DND-41 (cell line): ENCODE measurements at regions not wholly inside any gene's neighbourhood (a gene's known extent, or its start where the extent isn't known, plus 50 kb on each side); places are given as distances from the start of the nearest gene placed in this dataset.

Experiments
- ATAC-seq: fragments of 200-7000 bp; cut with Tn5 transposase; 3 replicates; pipeline ENCODE4 v1.9.1; 2021; ENCODE audit warnings: low read depth; ENCODE audit not compliant: insufficient read depth
- DNase-seq: peaks from one replicate; pipeline ENCODE4 v3.0.0-alpha.2; 2020
- H2AFZ ChIP-seq: 2 replicates; pipeline ENCODE4 v1.6.0; 2012; ENCODE audit warnings: low read depth, low read length
- H3K27ac ChIP-seq: 2 replicates; pipeline ENCODE4 v1.5.1; 2012; ENCODE audit warnings: low read length, inconsistent platforms
- H3K27me3 ChIP-seq: fragments of 200-600 bp; sonication (generic); 2 replicates; pipeline ENCODE4 v1.6.0; 2012; ENCODE audit warnings: low read length, mild to moderate bottlenecking, inconsistent platforms; ENCODE audit not compliant: insufficient read depth, poor library complexity
- H3K36me3 ChIP-seq: 2 replicates; pipeline ENCODE4 v1.5.1; 2012; ENCODE audit warnings: low read length, inconsistent platforms; ENCODE audit not compliant: insufficient read depth
- H3K4me1 ChIP-seq: 2 replicates; pipeline ENCODE4 v1.5.1; 2012; ENCODE audit warnings: mild to moderate bottlenecking, low read length; ENCODE audit not compliant: insufficient read depth
- H3K4me2 ChIP-seq: 2 replicates; pipeline ENCODE4 v1.6.0; 2012; ENCODE audit warnings: mild to moderate bottlenecking, moderate library complexity, low read length, inconsistent platforms; ENCODE audit not compliant: insufficient read depth
- H3K4me3 ChIP-seq, 2 experiments: fragments of 200-600 bp in 1 of 2; shearing (Covaris generic) in 1 of 2; 2 replicates each; pipeline ENCODE4 v1.5.1; 2012 to 2016; ENCODE audit warnings: inconsistent platforms in 2 of 2, low read length in 2 of 2, mild to moderate bottlenecking in 2 of 2, low read depth in 1 of 2, moderate library complexity in 1 of 2
- H3K79me2 ChIP-seq: 2 replicates; pipeline ENCODE4 v1.6.0; 2012; ENCODE audit warnings: low read length, inconsistent platforms; ENCODE audit not compliant: insufficient read depth
- H3K9ac ChIP-seq: 2 replicates; pipeline ENCODE4 v1.6.0; 2012; ENCODE audit warnings: low read depth, mild to moderate bottlenecking, inconsistent platforms, low read length, moderate library complexity
- H3K9me3 ChIP-seq: 2 replicates; pipeline ENCODE4 v1.5.1; 2012; ENCODE audit warnings: low read length, moderate library complexity, mild to moderate bottlenecking, inconsistent platforms; ENCODE audit not compliant: insufficient read depth, severe bottlenecking
- H4K20me1 ChIP-seq: 2 replicates; pipeline ENCODE4 v1.6.0; 2012; ENCODE audit warnings: low read length; ENCODE audit not compliant: insufficient read depth
- EZH2 ChIP-seq: IDR thresholded peaks from 3 replicates; pipeline ENCODE4 v1.6.1; 2012; ENCODE audit warnings: borderline replicate concordance, low read depth, mild to moderate bottlenecking, moderate library complexity, low read length, inconsistent platforms; ENCODE audit not compliant: severe bottlenecking
- TF ChIP-seq, protein P1 (sequence below): IDR thresholded peaks from 2 replicates; pipeline ENCODE4 v1.5.1; 2012; ENCODE audit warnings: borderline replicate concordance, low read length, moderate library complexity, mild to moderate bottlenecking; ENCODE audit not compliant: poor library complexity, severe bottlenecking; ENCODE audit errors: extremely low read depth

DNA sequence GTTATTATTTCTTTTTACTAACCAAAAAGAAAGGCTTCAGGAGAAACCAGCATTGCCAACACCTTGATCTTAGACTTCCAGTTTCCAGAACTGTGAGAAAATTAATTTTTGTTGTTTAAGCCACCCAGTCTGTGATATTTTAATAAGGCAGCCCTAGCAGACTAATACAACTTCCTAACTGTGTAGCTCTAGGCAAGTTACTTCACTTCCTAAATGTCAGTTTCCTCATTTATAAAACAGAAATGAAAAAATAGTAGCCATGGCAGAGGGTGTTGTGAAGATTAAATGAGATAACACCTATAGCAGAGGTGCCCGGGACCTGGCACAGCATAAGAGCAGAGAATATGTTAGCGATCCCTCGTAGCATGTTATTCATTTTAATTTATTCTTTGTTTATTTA lies 66.6 kb upstream of the HAND1 start:
- Histone ChIP-seq H3K27me3 (peaks cover 9% of the 10 kb centered on the region), H3K4me3 (no peak overlapping the region), H3K4me1 (no peaks in the 10 kb centered on the region), H3K9me3 (no peaks in the 10 kb centered on the region), H3K9ac (no peak overlapping the region), H4K20me1 (no peaks in the 10 kb centered on the region), H3K27ac (no peak overlapping the region), H3K4me2 (no peak overlapping the region), H3K36me3 (no peaks in the 10 kb centered on the region), H3K79me2 (no peaks in the 10 kb centered on the region), H2AFZ (no peak overlapping the region)
- no peak for TF ChIP-seq EZH2
- TF ChIP-seq, protein P1, sequence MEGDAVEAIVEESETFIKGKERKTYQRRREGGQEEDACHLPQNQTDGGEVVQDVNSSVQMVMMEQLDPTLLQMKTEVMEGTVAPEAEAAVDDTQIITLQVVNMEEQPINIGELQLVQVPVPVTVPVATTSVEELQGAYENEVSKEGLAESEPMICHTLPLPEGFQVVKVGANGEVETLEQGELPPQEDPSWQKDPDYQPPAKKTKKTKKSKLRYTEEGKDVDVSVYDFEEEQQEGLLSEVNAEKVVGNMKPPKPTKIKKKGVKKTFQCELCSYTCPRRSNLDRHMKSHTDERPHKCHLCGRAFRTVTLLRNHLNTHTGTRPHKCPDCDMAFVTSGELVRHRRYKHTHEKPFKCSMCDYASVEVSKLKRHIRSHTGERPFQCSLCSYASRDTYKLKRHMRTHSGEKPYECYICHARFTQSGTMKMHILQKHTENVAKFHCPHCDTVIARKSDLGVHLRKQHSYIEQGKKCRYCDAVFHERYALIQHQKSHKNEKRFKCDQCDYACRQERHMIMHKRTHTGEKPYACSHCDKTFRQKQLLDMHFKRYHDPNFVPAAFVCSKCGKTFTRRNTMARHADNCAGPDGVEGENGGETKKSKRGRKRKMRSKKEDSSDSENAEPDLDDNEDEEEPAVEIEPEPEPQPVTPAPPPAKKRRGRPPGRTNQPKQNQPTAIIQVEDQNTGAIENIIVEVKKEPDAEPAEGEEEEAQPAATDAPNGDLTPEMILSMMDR, result no peak
- ATAC-seq, result no peak
- no peak for DNase-seq

- H3K36me3 ChIP-seq, result no peaks in the 10 kb centered on the region
- H4K20me1 ChIP-seq, result no peaks in the 10 kb centered on the region
- H3K4me2 ChIP-seq, result no peak overlapping the region
- no peak for TF ChIP-seq EZH2
- TF ChIP-seq, protein P1, result no peak
- ATAC-seq, result no peak
- DNase-seq, result no peak
- no peak overlapping the region for H3K4me3 ChIP-seq
- H3K27ac ChIP-seq, result no peak overlapping the region
- peaks cover 7% of the 10 kb centered on the region for H3K27me3 ChIP-seq
- no peaks in the 10 kb centered on the region for H3K4me1 ChIP-seq
- no peak overlapping the region for H2AFZ ChIP-seq
- no peak overlapping the region for H3K9ac ChIP-seq
- H3K9me3 ChIP-seq, result no peaks in the 10 kb centered on the region
- H3K79me2 ChIP-seq, result no peaks in the 10 kb centered on the region
Observed at GRCh38 chr5:154543380-154543779, 65.4 kb upstream of the HAND1 start.

DNA sequence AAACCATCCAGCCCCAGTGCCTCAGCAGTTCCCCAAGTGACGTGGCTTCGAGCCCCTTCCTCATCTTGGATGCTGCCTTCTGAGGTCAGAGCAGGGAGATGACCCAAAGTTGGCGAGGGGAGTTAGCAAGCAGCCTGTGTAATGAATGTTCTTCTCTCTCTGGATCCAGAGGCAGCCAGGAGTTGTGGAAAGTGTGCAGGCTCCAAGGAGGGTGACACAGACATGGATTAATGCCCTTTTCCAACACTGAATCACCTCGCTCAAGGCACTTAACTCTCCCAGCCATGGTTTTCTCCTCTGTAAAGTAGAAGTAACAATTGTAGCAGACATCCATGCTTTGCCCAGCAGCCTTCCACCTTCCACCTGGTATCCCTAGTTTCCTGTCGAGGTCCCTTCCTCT lies 64.6 kb upstream of the HAND1 start:
- H3K36me3 ChIP-seq, result no peaks in the 10 kb centered on the region
- H3K79me2 ChIP-seq, result no peaks in the 10 kb centered on the region
- H3K4me3 ChIP-seq, result no peak overlapping the region
- peaks cover 7% of the 10 kb centered on the region for H3K27me3 ChIP-seq
- ATAC-seq (no peak), DNase-seq (no peak)
- no peak overlapping the region for H3K27ac ChIP-seq
- no peaks in the 10 kb centered on the region for H3K4me1 ChIP-seq
- TF ChIP-seq EZH2, result no peak
- TF ChIP-seq, protein P1, result no peak
- H4K20me1 ChIP-seq, result no peaks in the 10 kb centered on the region
- H3K9me3 ChIP-seq, result no peaks in the 10 kb centered on the region
- no peak overlapping the region for H3K4me2 ChIP-seq
- no peak overlapping the region for H2AFZ ChIP-seq
- no peak overlapping the region for H3K9ac ChIP-seq

DNA sequence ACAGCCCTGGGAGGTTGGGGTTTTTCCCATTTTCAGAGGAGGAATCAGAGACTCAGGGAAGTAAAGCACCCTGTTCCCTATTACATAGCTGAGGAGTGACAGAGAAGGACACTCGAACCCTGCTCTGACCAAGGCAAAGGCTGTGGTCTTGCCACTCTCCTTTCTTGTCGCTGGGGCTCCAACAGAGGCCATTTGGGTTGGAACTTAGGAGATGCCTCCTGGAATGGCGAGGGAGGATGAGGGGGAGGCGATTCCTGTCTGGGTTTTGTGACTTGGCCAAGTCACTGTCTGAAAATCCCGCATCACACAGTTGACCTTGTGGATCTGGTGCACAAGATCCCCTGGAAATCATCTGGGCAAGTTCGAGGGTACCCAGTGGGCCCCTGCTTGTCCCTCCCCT lies 64.0 kb upstream of the HAND1 start:
- H3K27ac ChIP-seq, result no peak overlapping the region
- no peak overlapping the region for H2AFZ ChIP-seq
- peaks cover 10% of the 10 kb centered on the region for H3K27me3 ChIP-seq
- DNase-seq (no peak), ATAC-seq (no peak)
- H3K4me2 ChIP-seq, result no peak overlapping the region
- no peaks in the 10 kb centered on the region for H3K9me3 ChIP-seq
- TF ChIP-seq, protein P1, result no peak
- no peak for TF ChIP-seq EZH2
- H3K36me3 ChIP-seq, result no peaks in the 10 kb centered on the region
- no peak overlapping the region for H3K4me3 ChIP-seq
- no peaks in the 10 kb centered on the region for H3K79me2 ChIP-seq
- H3K4me1 ChIP-seq, result no peaks in the 10 kb centered on the region
- H4K20me1 ChIP-seq, result no peaks in the 10 kb centered on the region
- no peak overlapping the region for H3K9ac ChIP-seq
